NCI-H446 treated with DMSO at 0.1 percent for 48 hours (cell line): ENCODE measurements at regions not wholly inside any gene's neighbourhood (a gene's known extent, or its start where the extent isn't known, plus 50 kb on each side); places are given as distances from the start of the nearest gene placed in this dataset.
"Not testable (repeated sequence)": the region's sequence is repeated elsewhere in the genome, so short reads cannot be mapped to it uniquely, and the experiment has no call there.

ENCODE experiments used
- DNase-seq: peaks from one replicate; lab custom pipeline; 2025; lab: John Stamatoyannopoulos, UW

DNA sequence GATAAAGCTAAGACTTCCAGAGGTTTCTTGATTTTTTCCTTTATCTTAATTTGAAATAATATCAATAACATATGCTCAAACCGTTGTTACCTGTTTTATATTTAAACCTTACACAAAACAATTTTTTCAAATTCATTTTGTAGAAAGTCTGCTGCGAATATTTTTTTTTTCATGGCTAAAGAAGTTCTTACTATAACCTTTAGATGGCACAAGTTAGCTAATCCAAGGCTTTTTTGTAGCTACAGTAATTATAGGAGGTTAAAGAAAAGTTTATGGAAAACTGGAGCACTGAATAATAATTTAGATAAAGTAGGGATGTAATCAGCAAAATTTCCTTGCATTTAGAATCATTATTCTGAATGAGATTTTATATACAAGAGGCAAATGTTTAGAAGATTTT is 78.0 kb upstream of the PNPT1 start:
- peak; percentile 32 for DNase-seq

DNA sequence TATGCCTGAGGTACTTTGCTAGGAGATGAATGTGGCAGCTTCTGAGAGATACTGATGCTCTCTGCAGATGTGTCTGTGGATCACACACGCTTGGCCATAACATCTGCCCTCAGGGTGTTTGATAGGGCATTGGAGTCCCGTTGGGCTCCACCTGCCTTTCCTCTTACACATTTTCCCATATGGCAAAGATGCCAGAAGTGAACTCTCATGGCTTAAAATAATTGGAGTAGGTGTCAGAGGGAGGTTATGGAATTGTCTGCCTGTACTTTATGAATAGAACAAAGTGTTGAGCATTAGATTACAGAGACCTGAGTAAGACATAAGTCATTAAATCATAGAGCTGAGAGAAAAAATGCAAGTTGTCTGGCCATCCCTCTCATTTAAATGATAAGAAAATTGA is 75.3 kb upstream of the PNPT1 start:
- no peak for DNase-seq

DNA sequence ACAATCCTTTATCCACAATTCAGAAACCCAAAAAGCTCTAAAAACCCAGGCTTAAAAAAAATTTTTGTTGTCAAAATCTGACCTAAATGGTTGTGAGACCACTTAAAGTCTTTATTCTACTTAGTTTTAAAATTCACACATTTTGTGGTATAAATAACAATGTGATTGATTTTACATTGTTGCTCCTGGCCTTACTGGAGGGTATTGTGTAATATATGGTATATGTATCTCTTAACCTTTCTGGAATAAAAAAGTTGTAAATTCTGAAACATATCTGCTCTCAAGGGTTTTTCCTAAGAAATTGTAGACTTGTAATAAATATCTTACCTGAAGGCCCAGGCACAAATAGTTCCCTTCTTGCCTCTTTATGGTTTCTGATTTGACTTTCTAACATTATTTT is 73.3 kb upstream of the PNPT1 start:
- no peak for DNase-seq

DNA sequence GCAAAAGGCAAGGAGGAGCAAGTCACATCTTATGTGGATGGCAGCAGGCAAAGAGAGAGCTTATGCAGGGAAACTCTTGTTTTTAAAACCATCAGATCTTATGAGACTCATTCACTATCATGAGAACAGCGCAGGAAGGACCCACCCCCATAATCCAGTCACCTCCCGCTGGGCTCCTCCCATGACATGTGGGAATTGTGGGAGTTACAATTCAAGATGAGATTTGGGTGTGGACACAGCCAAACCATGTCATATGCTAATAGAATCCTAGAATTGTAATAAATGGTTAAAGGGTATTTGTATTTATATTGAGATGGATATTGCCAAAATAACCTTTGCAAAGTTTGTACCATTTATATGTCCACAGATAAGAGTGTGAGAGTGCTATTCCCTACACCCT is 72.1 kb upstream of the PNPT1 start:
- not testable (repeated sequence) for DNase-seq

DNA sequence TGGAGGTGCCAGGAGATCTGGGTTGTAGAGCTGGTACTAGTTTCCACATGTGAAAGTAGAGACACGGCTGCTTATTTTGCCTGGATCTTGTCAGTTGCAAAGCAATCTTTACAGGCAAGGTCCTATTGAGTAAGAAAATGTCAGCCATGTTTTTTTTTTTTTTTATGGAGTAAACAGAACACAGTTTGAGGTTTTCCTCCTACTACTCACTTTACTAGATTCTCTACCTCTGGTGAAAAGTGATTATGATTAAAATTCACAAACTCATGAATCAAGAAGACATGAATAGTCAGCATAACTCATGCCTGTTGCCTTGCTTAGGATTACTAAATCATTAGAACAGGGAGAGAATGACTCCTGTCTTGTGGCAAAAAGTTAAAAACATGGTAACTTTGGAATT is 70.1 kb upstream of the PNPT1 start:
- no peak for DNase-seq

DNA sequence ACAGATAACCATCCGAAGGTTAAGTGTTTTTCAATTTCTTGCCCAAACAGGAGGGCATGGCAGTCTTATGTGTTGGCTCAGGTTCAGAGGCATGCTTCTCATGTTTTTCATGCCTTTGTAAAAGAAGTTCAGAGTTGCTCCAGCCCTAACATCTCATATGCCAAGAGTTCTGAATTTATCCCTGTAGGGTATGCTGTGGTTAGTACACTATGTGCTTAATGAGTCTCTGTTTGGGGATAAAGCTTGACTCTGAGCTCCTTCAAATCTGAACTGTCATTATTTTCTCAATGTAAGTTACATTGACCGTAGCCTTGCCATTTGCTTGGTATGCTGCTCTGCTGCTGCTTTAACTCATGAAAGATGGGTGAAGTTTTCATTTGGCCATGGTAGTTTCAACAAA is 67.9 kb upstream of the PNPT1 start:
- DNase-seq: no peak

DNA sequence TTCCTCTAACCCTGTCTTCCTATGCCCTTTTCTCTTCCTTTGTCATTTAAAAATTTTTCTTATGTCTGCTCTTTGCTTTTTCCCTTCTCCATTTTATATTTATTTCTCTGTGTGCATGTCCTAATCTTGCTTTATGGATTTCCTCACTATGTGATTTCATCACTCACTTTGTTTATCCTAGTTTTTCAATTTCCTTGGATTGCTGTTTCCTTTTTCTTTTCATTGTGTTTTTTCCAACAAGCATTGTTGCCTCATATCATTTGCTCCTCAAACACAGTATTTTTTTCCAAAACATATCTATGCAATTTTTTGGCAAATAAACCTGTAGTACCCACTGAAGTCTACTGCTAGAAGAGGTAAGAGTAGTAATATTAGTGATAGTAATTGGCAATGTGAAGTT is 67.4 kb upstream of the PNPT1 start:
- DNase-seq: no peak

DNA sequence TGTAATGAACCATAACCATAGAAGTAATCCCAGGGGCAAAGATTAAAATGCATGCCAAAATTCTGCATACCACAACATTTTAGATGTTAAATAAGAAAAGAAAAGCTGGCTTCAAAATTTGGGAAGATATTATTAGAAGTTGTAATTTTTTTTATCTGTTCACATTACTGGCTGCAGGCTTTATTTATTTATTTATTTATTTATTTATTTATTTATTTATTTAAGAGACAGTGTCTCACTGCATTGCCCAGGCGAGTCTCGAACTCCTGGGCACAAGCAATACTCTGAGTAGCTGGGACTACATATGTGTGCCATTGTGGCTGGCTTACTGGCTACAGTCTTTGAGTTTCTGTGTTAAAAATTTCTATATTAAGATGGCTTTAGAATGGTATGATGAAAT is 66.5 kb upstream of the PNPT1 start:
- DNase-seq: no peak

DNA sequence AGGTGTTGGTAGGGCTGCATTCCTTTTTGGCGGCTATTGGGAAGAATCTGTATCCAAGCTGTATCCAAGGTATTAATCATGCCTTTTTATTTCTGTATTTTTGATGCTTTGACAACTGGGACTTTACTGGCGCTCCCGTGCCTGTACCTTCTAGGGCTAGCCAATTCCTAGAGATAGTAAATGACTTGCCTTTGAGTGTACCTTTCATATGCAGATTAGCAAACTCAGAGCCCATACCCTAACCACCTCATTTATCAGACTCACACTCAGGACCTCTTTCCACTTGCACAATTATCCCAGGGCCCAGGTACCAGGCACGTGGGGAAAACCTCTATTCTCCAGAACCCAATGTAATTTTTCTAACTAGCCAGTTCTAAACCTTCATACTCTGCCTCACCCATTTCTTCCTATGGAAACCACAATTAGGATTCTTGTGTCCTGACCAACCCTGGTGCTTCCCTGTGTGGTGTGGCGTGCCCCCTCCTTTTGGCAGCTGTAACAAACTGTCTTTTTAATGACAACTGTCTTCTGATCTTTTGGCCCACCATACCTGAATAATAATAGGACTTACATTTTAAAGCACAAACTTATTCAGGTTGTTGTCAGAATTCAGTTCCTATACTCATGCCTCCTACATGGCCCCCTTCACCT is 65.8 kb upstream of the PNPT1 start:
- no peak for DNase-seq

DNA sequence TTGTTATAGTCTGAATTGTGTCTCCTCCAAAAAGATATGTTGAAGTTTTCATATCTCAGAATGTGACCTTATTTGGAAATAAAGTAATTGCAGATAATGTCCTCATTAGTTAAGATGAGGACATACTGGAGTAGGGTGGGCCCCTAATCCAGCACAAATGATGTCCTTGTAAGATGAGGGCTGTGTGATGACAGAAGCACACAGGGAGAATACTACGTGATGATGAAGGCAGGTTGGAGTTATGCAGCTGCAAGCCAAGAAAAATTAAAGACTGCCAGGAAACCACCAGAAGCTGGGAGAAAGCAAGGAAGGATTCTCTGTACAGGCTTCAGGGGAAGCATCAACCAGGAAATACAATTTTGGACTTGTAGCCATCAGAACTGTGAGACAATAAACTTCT is 58.3 kb upstream of the PNPT1 start:
- DNase-seq: no peak

DNA sequence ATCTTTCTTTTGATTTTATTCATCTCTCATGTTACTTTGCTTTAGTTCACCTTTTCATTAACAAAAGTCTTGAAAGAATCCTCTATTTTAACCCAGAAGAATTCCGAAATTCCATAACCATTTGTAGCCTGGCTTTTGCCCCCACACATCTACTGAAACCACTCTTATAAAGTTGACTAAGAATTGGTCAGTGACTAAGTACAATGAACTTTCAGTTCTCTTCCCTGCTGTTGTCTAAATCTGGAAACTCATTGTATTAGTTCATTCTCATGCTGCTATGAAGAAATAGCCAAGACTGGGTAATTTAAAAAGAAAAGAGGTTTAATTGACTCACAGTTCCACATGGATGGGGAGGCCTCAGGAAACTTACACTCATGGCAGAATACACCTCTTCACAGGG is 49.9 kb upstream of the PNPT1 start:
- DNase-seq: no peak
